ENCODE measurements at regions not wholly inside any gene's neighbourhood (a gene's known extent, or its start where the extent isn't known, plus 50 kb on each side); places are given as distances from the start of the nearest gene placed in this dataset.

DNA sequence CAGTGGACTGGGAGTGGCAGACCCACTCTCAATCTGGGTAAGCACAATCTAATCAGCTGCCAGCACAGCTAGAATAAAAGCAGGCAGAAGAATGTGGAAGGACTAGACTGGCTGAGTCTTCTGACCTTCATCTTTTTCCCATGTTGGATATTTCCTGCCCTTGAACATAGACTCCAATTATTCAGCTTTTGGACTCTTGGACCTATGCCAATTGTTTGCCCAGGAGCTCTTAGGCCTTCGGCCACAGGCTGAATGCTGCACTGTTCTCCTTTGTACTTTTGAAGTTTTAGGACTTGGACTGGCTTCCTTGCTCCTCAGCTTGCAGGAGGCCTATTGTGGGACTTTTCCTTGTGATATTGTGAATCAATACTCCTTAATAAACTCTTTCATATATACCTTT is 477.7 kb upstream of the ZNF385D start:
- 91% methylated on average over 1 of the region's 1 CpG; no CpG with 5 or more reads in 1 of the 2 experiments for WGBS, 2 experiments (ENCODE audit: extremely low coverage in 1 of 2, insufficient coverage in 1 of 2, insufficient read length in 1 of 2, insufficient replicate concordance in 2 of 2, low coverage in 1 of 2, low lambda C conversion rate in 2 of 2, missing lambda C conversion rate in 1 of 2)
- no peak for FAIRE-seq
- POLR2A ChIA-PET (ENCODE audit: partially characterized antibody) = no interaction called here
- TF ChIP-seq, protein P1, sequence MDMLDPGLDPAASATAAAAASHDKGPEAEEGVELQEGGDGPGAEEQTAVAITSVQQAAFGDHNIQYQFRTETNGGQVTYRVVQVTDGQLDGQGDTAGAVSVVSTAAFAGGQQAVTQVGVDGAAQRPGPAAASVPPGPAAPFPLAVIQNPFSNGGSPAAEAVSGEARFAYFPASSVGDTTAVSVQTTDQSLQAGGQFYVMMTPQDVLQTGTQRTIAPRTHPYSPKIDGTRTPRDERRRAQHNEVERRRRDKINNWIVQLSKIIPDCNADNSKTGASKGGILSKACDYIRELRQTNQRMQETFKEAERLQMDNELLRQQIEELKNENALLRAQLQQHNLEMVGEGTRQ (IDR thresholded peaks at IDR 0.05; ENCODE audit: low read length) = no peak
- TF ChIP-seq ZNF274 (IDR thresholded peaks at IDR 0.05; ENCODE audit: borderline replicate concordance, extremely low read depth, low read length) (no peak), HDAC2 (IDR thresholded peaks at IDR 0.05; ENCODE audit: borderline replicate concordance in 1 of 2, low read depth in 2 of 2, low read length in 2 of 2) (no peak), TCF12 (IDR thresholded peaks at IDR 0.05; ENCODE audit: low read depth, low read length) (no peak), CTBP2 (IDR thresholded peaks at IDR 0.05; ENCODE audit: borderline replicate concordance, insufficient read depth, insufficient read length, low read length) (no peak), RBBP5 (IDR thresholded peaks at IDR 0.05; ENCODE audit: borderline replicate concordance, low read depth, low read length) (no peak), TEAD4 (IDR thresholded peaks at IDR 0.05; ENCODE audit: low read depth, low read length) (no peak), RXRA (IDR thresholded peaks at IDR 0.05; ENCODE audit: insufficient read depth, low read depth, low read length) (no peak), POU5F1 (IDR thresholded peaks at IDR 0.05; ENCODE audit: low read depth, low read length) (no peak), RNF2 (IDR thresholded peaks at IDR 0.05; ENCODE audit: borderline replicate concordance, low read depth, low read length, missing control alignments, poor library complexity, severe bottlenecking) (no peak), BCL11A (IDR thresholded peaks at IDR 0.05; ENCODE audit: low read depth in 2 of 2, low read length in 2 of 2) (no peak), ASH2L (IDR thresholded peaks at IDR 0.05; ENCODE audit: low read length) (no peak)
- TF ChIP-seq, protein P2, sequence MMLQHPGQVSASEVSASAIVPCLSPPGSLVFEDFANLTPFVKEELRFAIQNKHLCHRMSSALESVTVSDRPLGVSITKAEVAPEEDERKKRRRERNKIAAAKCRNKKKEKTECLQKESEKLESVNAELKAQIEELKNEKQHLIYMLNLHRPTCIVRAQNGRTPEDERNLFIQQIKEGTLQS (IDR thresholded peaks at IDR 0.05; ENCODE audit: insufficient read depth, low read depth, low read length) = no peak

More for the DNA sequence above, 477.7 kb upstream of the ZNF385D start:
- H3K79me2 ChIP-seq (ENCODE audit: control insufficient read depth in 1 of 2, insufficient read depth in 2 of 2, low read length in 2 of 2) = no peaks in the 10 kb centered on the region
- H4K5ac ChIP-seq (ENCODE audit: insufficient read length, low read depth, low read length) = no peak overlapping the region
- H4K91ac ChIP-seq (replicated peaks; ENCODE audit: insufficient read length, low read length) = no peak overlapping the region
- no peak overlapping the region for H2AK5ac ChIP-seq (ENCODE audit: low read depth, low read length)
- H4K20me1 ChIP-seq (replicated peaks in 1 of 2; ENCODE audit: control insufficient read depth in 1 of 2, insufficient read depth in 2 of 2, low read length in 2 of 2) = no peaks in the 10 kb centered on the region
- H3K36me3 ChIP-seq (ENCODE audit: control insufficient read depth in 2 of 4, insufficient read depth in 4 of 4, low read length in 3 of 4) = no peaks in the 10 kb centered on the region
- no peak overlapping the region for H2BK20ac ChIP-seq (ENCODE audit: low read length)
- no peaks in the 10 kb centered on the region for H3K9me3 ChIP-seq (ENCODE audit: insufficient read depth in 2 of 2, low read depth in 1 of 2, low read length in 1 of 2)
- no peaks in the 10 kb centered on the region for H3K23me2 ChIP-seq (ENCODE audit: low read depth, low read length)
- H3K79me1 ChIP-seq (ENCODE audit: low read depth, low read length) = no peaks in the 10 kb centered on the region
- H2BK5ac ChIP-seq (ENCODE audit: low read depth, low read length) = no peak overlapping the region
- H3K27ac ChIP-seq (ENCODE audit: low read depth, low read length) = no peak overlapping the region
- H2BK12ac ChIP-seq (ENCODE audit: low read depth, low read length) = no peak overlapping the region
- H3K9ac ChIP-seq (replicated peaks in 1 of 4; ENCODE audit: extremely low read depth in 1 of 4, low read depth in 3 of 4, low read length in 3 of 4) = no peak overlapping the region
- H2BK15ac ChIP-seq (ENCODE audit: low read length) = no peak overlapping the region
- H3K4me2 ChIP-seq (ENCODE audit: insufficient read depth in 1 of 2, low read depth in 2 of 2, low read length in 2 of 2) = no peak overlapping the region
- H2AFZ ChIP-seq (ENCODE audit: low read length) = no peak overlapping the region
- CTCF ChIA-PET (ENCODE audit: partially characterized antibody) = no interaction called here
- H2BK120ac ChIP-seq (replicated peaks; ENCODE audit: low read depth, low read length) = no peak overlapping the region
- peaks cover 0 to 3% (median 0%) of the 10 kb centered on the region in 4 experiments; a peak in 1 of 7 replicates for H3K4me1 ChIP-seq (replicated peaks in 1 of 4; ENCODE audit: control insufficient read depth in 3 of 4, insufficient read depth in 4 of 4, low read length in 3 of 4)
- no peak overlapping the region for H3K18ac ChIP-seq (ENCODE audit: extremely low read depth, low read length)
- no peak overlapping the region for H3K4ac ChIP-seq (replicated peaks; ENCODE audit: insufficient read length, low read depth, low read length)
- H4K8ac ChIP-seq (ENCODE audit: extremely low read depth, insufficient read depth, low read length) = no peak overlapping the region
- no peak overlapping the region for H3K14ac ChIP-seq (ENCODE audit: insufficient read length)
- H3K23ac ChIP-seq (ENCODE audit: insufficient read length) = no peak overlapping the region
- H3K4me3 ChIP-seq (ENCODE audit: extremely low read depth in 1 of 4, insufficient read depth in 2 of 4, low read depth in 3 of 4, low read length in 4 of 4) = no peak overlapping the region
- no peak for DNase-seq (ENCODE audit: low read depth in 1 of 2, low spot score in 2 of 2)
- H3K27me3 ChIP-seq (replicated peaks in 1 of 4; ENCODE audit: control insufficient read depth in 3 of 4, extremely low read depth in 1 of 4, insufficient read depth in 3 of 4, low read length in 3 of 4) = no peaks in the 10 kb centered on the region
- no peak overlapping the region for H3K56ac ChIP-seq (replicated peaks; ENCODE audit: insufficient read length, low read depth, low read length)

Measured in H1 (cell line).